ENCODE measurements at regions not wholly inside any gene's neighbourhood (a gene's known extent, or its start where the extent isn't known, plus 50 kb on each side); places are given as distances from the start of the nearest gene placed in this dataset.

- peak overlapping the region; percentile 7 for H3K27ac Mint-ChIP-seq (ENCODE audit: unreplicated experiment)
- no peak for DNase-seq (ENCODE audit: low read depth, low spot score)
- H3K36me3 Mint-ChIP-seq (ENCODE audit: low read depth) = no peaks in the 10 kb centered on the region
- H3K27me3 Mint-ChIP-seq (ENCODE audit: low read depth) = no peaks in the 10 kb centered on the region
- peaks cover 5% of the 10 kb centered on the region for H3K4me1 Mint-ChIP-seq
- H3K4me3 Mint-ChIP-seq = no peak overlapping the region
- no peaks in the 10 kb centered on the region for H3K9me3 Mint-ChIP-seq
- TF ChIP-seq CTCF (conservative IDR thresholded peaks at IDR 0.05) = no peak
Measured at GRCh38 chr4:137212601-137213000, 319.7 kb downstream of the PCDH18 start.

GRCh38 chr4:137209240-137209639 is 323.1 kb downstream of the PCDH18 start:
- no peaks in the 10 kb centered on the region for H3K9me3 Mint-ChIP-seq
- DNase-seq (ENCODE audit: low read depth, low spot score) = no peak
- H3K4me1 Mint-ChIP-seq = peaks cover 13% of the 10 kb centered on the region
- no peak overlapping the region for H3K27ac Mint-ChIP-seq (ENCODE audit: unreplicated experiment)
- no peaks in the 10 kb centered on the region for H3K36me3 Mint-ChIP-seq (ENCODE audit: low read depth)
- TF ChIP-seq CTCF (conservative IDR thresholded peaks at IDR 0.05) = no peak
- no peak overlapping the region for H3K4me3 Mint-ChIP-seq
- H3K27me3 Mint-ChIP-seq (ENCODE audit: low read depth) = no peaks in the 10 kb centered on the region

- H3K27me3 Mint-ChIP-seq (ENCODE audit: low read depth) = no peaks in the 10 kb centered on the region
- peaks cover 12% of the 10 kb centered on the region for H3K4me1 Mint-ChIP-seq
- H3K4me3 Mint-ChIP-seq = no peak overlapping the region
- peaks cover 2% of the 10 kb centered on the region for H3K9me3 Mint-ChIP-seq
- DNase-seq (ENCODE audit: low read depth, low spot score) = no peak
- no peaks in the 10 kb centered on the region for H3K36me3 Mint-ChIP-seq (ENCODE audit: low read depth)
- H3K27ac Mint-ChIP-seq (ENCODE audit: unreplicated experiment) = no peak overlapping the region
- no peak for TF ChIP-seq CTCF (conservative IDR thresholded peaks at IDR 0.05)
Measured at GRCh38 chr4:137206781-137207180, 325.5 kb downstream of the PCDH18 start.

- H3K4me1 Mint-ChIP-seq = peaks cover 20% of the 10 kb centered on the region
- H3K4me3 Mint-ChIP-seq = no peak overlapping the region
- peaks cover under 1% of the 10 kb centered on the region for H3K36me3 Mint-ChIP-seq (ENCODE audit: low read depth)
- peaks cover 2% of the 10 kb centered on the region for H3K9me3 Mint-ChIP-seq
- DNase-seq (ENCODE audit: low read depth, low spot score) = no peak
- H3K27me3 Mint-ChIP-seq (ENCODE audit: low read depth) = no peaks in the 10 kb centered on the region
- TF ChIP-seq CTCF (conservative IDR thresholded peaks at IDR 0.05) = no peak
- no peak overlapping the region for H3K27ac Mint-ChIP-seq (ENCODE audit: unreplicated experiment)
Measured at GRCh38 chr4:137203601-137204000, 328.7 kb downstream of the PCDH18 start.

GRCh38 chr4:137200322-137200721 is 332.0 kb downstream of the PCDH18 start:
- peaks cover 11% of the 10 kb centered on the region for H3K4me1 Mint-ChIP-seq
- H3K27ac Mint-ChIP-seq (ENCODE audit: unreplicated experiment) = no peak overlapping the region
- H3K27me3 Mint-ChIP-seq (ENCODE audit: low read depth) = no peaks in the 10 kb centered on the region
- H3K36me3 Mint-ChIP-seq (ENCODE audit: low read depth) = peaks cover 2% of the 10 kb centered on the region
- TF ChIP-seq CTCF (conservative IDR thresholded peaks at IDR 0.05) = no peak
- peaks cover 2% of the 10 kb centered on the region for H3K9me3 Mint-ChIP-seq
- DNase-seq (ENCODE audit: low read depth, low spot score) = no peak
- no peak overlapping the region for H3K4me3 Mint-ChIP-seq

- Mint-ChIP-seq H3K27ac (ENCODE audit: unreplicated experiment) (no peak overlapping the region), H3K36me3 (ENCODE audit: low read depth) (peaks cover 2% of the 10 kb centered on the region), H3K4me3 (no peak overlapping the region), H3K9me3 (peaks cover 2% of the 10 kb centered on the region), H3K4me1 (peaks cover 11% of the 10 kb centered on the region), H3K27me3 (ENCODE audit: low read depth) (no peaks in the 10 kb centered on the region)
- no peak for DNase-seq (ENCODE audit: low read depth, low spot score)
- no peak for TF ChIP-seq CTCF (conservative IDR thresholded peaks at IDR 0.05)
Measured at GRCh38 chr4:137198791-137199190, 333.5 kb downstream of the PCDH18 start.
